Mucosa of gallbladder (tissue), 1 donor: ENCODE measurements at regions not wholly inside any gene's neighbourhood (a gene's known extent, or its start where the extent isn't known, plus 50 kb on each side); places are given as distances from the start of the nearest gene placed in this dataset.
A peak's percentile ranks its signal among the peaks of the same experiment; 100 is the strongest.
"Not testable (repeated sequence)": the region's sequence is repeated elsewhere in the genome, so short reads cannot be mapped to it uniquely, and the experiment has no call there.

Source experiments
- DNase-seq: peaks from one replicate; pipeline ENCODE4 v3.0.0-alpha.2; 2020; ENCODE audit warnings: low spot score
- donor health status: DM: no; HTN: no; CAD: no.

GRCh38 chr11:21625982-21626381 is 566.9 kb upstream of the ANO5 start:
- DNase-seq = peak; percentile 16

GRCh38 chr11:21628641-21629040 is 564.2 kb upstream of the ANO5 start:
- no peak for DNase-seq

GRCh38 chr11:21630934-21631478 is 561.9 kb upstream of the ANO5 start:
- no peak for DNase-seq

- DNase-seq = no peak
Observed at GRCh38 chr11:21631991-21632390, 560.9 kb upstream of the ANO5 start.

GRCh38 chr11:21634491-21634890 is 558.4 kb upstream of the ANO5 start:
- DNase-seq = no peak

GRCh38 chr11:21634956-21635355 is 557.9 kb upstream of the ANO5 start:
- DNase-seq = no peak

- DNase-seq = no peak
Observed at GRCh38 chr11:21635394-21636145, 557.3 kb upstream of the ANO5 start.

GRCh38 chr11:21636561-21636960 is 556.3 kb upstream of the ANO5 start:
- no peak for DNase-seq

GRCh38 chr11:21640491-21640890 is 552.4 kb upstream of the ANO5 start:
- DNase-seq = no peak

- DNase-seq = no peak
Observed at GRCh38 chr11:21641869-21642268, 551.0 kb upstream of the ANO5 start.

- DNase-seq = no peak
Observed at GRCh38 chr11:21646351-21646750, 546.5 kb upstream of the ANO5 start.

- no peak for DNase-seq
Observed at GRCh38 chr11:21650961-21651360, 541.9 kb upstream of the ANO5 start.

- DNase-seq = no peak
Observed at GRCh38 chr11:21653951-21654421, 538.9 kb upstream of the ANO5 start.

GRCh38 chr11:21656065-21656464 is 536.8 kb upstream of the ANO5 start:
- no peak for DNase-seq

GRCh38 chr11:21658654-21659193 is 534.2 kb upstream of the ANO5 start:
- DNase-seq = no peak

- not testable (repeated sequence) for DNase-seq
Observed at GRCh38 chr11:21659377-21659776, 533.5 kb upstream of the ANO5 start.

- DNase-seq = no peak
Observed at GRCh38 chr11:21659961-21660360, 532.9 kb upstream of the ANO5 start.

- no peak for DNase-seq
Observed at GRCh38 chr11:21675049-21675616, 517.8 kb upstream of the ANO5 start.

GRCh38 chr11:21687643-21688042 is 505.2 kb upstream of the ANO5 start:
- DNase-seq = no peak

GRCh38 chr11:21704539-21704938 is 488.3 kb upstream of the ANO5 start:
- no peak for DNase-seq

GRCh38 chr11:21707116-21707739 is 485.7 kb upstream of the ANO5 start:
- no peak for DNase-seq

GRCh38 chr11:21710809-21711208 is 482.1 kb upstream of the ANO5 start:
- no peak for DNase-seq

- DNase-seq = no peak
Observed at GRCh38 chr11:21711341-21711740, 481.5 kb upstream of the ANO5 start.
